Suprapubic skin (tissue), 4 donors: ENCODE measurements at regions not wholly inside any gene's neighbourhood (a gene's known extent, or its start where the extent isn't known, plus 50 kb on each side); places are given as distances from the start of the nearest gene placed in this dataset.

ENCODE experiments used
- DNase-seq, 2 donors: peaks; one replicate each; pipeline ENCODE4 v3.0.0-alpha.2; 2019; ENCODE audit warnings: low spot score in 2 of 2
- H3K27ac ChIP-seq: fragments of 200-600 bp; sonication (generic); one replicate; pipeline ENCODE4 v1.5.1; 2019
- H3K27me3 ChIP-seq: fragments of 200-600 bp; sonication (generic); one replicate; pipeline ENCODE4 v1.5.1; 2019
- H3K36me3 ChIP-seq: fragments of 200-600 bp; sonication (generic); one replicate; pipeline ENCODE4 v1.5.1; 2019
- H3K4me1 ChIP-seq: fragments of 200-600 bp; sonication (generic); one replicate; pipeline ENCODE4 v1.5.1; 2019
- H3K4me3 ChIP-seq: fragments of 200-600 bp; sonication (generic); one replicate; pipeline ENCODE4 v1.5.1; 2019; ENCODE audit warnings: mild to moderate bottlenecking
- H3K9me3 ChIP-seq: fragments of 200-600 bp; sonication (generic); one replicate; pipeline ENCODE4 v1.5.1; 2019
- EP300 ChIP-seq: sonication (generic); formaldehyde crosslinking; IDR thresholded peaks from one replicate; pipeline ENCODE4 v1.6.1; 2017; ENCODE audit warnings: antibody characterized with exemption
- POLR2A ChIP-seq, 2 donors: fragments of 450-650 bp; IDR thresholded peaks; one replicate each; pipeline ENCODE4 v1.6.1; 2017; ENCODE audit warnings: antibody characterized with exemption in 2 of 2, mild to moderate bottlenecking in 2 of 2, moderate library complexity in 2 of 2
- POLR2AphosphoS5 ChIP-seq, 3 donors: sonication (generic); formaldehyde crosslinking; IDR thresholded peaks; one replicate each; pipeline ENCODE4 v1.6.1; 2017; ENCODE audit warnings: antibody characterized with exemption in 3 of 3
- WGBS: methylation state at CpG from one replicate; pipeline ENCODE4 v1.1.5; 2018; 5-methylcytosine and 5-hydroxymethylcytosine counted together
- TF ChIP-seq, protein P1 (sequence below), 2 donors: fragments of 200-600 bp in 1 of 2; fragments of 450-650 bp in 1 of 2; sonication (generic) in 1 of 2; IDR thresholded peaks; one replicate each; pipeline ENCODE4 v1.5.1; 2016 to 2019; ENCODE audit warnings: antibody characterized with exemption in 2 of 2, mild to moderate bottlenecking in 1 of 2, moderate library complexity in 1 of 2

DNA sequence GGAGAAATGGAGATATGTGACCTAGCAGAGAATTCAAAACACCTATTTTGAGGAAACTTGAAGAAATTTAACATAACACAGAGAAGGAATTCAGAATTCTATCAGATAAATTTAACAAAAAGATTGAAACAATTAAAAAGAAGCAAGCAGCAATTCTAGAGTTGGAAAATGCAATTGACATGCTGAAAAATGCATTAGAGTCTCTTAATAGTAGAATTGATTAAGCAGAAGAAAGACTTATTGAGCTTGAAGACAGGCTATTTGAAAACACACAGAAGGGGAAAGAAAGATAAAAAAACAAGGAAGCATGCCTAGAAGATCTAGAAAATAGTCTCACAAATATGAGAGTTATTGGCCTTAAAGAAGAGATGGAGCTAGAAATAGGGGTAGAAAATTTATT, 87.8 kb upstream of the SLC1A1 start:
- H3K4me1 ChIP-seq: no peaks in the 10 kb centered on the region
- TF ChIP-seq POLR2AphosphoS5 (IDR thresholded peaks at IDR 0.05) (no peak), EP300 (no peak), POLR2A (IDR thresholded peaks at IDR 0.05) (no peak)
- TF ChIP-seq, protein P1, sequence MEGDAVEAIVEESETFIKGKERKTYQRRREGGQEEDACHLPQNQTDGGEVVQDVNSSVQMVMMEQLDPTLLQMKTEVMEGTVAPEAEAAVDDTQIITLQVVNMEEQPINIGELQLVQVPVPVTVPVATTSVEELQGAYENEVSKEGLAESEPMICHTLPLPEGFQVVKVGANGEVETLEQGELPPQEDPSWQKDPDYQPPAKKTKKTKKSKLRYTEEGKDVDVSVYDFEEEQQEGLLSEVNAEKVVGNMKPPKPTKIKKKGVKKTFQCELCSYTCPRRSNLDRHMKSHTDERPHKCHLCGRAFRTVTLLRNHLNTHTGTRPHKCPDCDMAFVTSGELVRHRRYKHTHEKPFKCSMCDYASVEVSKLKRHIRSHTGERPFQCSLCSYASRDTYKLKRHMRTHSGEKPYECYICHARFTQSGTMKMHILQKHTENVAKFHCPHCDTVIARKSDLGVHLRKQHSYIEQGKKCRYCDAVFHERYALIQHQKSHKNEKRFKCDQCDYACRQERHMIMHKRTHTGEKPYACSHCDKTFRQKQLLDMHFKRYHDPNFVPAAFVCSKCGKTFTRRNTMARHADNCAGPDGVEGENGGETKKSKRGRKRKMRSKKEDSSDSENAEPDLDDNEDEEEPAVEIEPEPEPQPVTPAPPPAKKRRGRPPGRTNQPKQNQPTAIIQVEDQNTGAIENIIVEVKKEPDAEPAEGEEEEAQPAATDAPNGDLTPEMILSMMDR (IDR thresholded peaks at IDR 0.05): no peak
- H3K27ac ChIP-seq: no peak overlapping the region
- no peaks in the 10 kb centered on the region for H3K36me3 ChIP-seq
- no peaks in the 10 kb centered on the region for H3K27me3 ChIP-seq
- no peak overlapping the region for H3K4me3 ChIP-seq
- DNase-seq: no peak
- H3K9me3 ChIP-seq: no peaks in the 10 kb centered on the region

DNA sequence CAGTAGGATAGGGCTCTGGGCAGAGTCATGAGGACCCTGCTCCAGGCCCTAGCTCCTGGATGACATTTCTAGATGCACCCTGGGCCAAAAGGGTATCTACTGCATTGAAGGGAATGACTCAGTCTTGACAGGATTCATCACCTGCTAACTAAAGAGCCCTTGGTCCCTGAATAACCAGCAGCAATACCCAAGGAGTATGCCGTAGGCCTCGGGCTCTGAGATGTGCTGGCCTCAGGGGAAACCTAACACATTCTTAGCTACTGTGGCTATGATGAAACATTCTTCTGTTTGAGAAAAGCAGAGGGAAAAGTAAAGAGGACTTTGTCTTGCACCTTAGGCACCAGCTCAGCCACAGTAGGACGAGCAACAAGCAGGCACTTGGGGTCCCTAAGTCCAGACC, 89.5 kb upstream of the SLC1A1 start:
- Histone ChIP-seq H3K27me3 (no peaks in the 10 kb centered on the region), H3K27ac (no peak overlapping the region), H3K9me3 (no peaks in the 10 kb centered on the region), H3K4me3 (no peak overlapping the region), H3K4me1 (no peaks in the 10 kb centered on the region), H3K36me3 (no peaks in the 10 kb centered on the region)
- 86% methylated on average over 2 of the region's 3 CpGs for WGBS
- no peak for DNase-seq
- no peak for TF ChIP-seq POLR2A (IDR thresholded peaks at IDR 0.05)
- TF ChIP-seq EP300: no peak
- TF ChIP-seq, protein P1 (IDR thresholded peaks at IDR 0.05): no peak
- TF ChIP-seq POLR2AphosphoS5 (IDR thresholded peaks at IDR 0.05): no peak

DNA sequence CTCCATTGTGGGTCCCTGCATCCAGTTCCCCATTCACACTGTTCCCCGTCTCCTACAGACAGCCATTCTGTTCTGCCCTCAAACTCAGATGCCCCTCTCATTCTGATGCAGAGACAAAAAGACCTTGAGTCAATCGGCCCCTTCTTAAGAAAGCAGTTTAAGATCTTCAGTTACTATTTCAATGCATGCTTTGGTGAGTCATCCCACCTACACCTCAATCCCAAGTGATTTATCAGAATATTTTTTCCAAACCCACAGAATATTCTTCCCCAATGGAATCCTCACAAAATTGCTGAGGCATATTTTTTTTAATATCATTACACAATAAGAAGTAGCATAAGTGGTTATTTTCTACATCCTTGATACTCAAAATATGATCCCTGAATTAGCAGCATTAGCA, 92.4 kb upstream of the SLC1A1 start:
- no peaks in the 10 kb centered on the region for H3K9me3 ChIP-seq
- H3K27ac ChIP-seq: no peak overlapping the region
- H3K4me3 ChIP-seq: no peak overlapping the region
- H3K27me3 ChIP-seq: no peaks in the 10 kb centered on the region
- TF ChIP-seq POLR2A (IDR thresholded peaks at IDR 0.05): no peak
- TF ChIP-seq POLR2AphosphoS5 (IDR thresholded peaks at IDR 0.05): no peak
- no peak for TF ChIP-seq EP300
- DNase-seq: no peak
- WGBS: 71% methylated on average over 2 of the region's 2 CpGs
- no peaks in the 10 kb centered on the region for H3K4me1 ChIP-seq
- no peaks in the 10 kb centered on the region for H3K36me3 ChIP-seq

DNA sequence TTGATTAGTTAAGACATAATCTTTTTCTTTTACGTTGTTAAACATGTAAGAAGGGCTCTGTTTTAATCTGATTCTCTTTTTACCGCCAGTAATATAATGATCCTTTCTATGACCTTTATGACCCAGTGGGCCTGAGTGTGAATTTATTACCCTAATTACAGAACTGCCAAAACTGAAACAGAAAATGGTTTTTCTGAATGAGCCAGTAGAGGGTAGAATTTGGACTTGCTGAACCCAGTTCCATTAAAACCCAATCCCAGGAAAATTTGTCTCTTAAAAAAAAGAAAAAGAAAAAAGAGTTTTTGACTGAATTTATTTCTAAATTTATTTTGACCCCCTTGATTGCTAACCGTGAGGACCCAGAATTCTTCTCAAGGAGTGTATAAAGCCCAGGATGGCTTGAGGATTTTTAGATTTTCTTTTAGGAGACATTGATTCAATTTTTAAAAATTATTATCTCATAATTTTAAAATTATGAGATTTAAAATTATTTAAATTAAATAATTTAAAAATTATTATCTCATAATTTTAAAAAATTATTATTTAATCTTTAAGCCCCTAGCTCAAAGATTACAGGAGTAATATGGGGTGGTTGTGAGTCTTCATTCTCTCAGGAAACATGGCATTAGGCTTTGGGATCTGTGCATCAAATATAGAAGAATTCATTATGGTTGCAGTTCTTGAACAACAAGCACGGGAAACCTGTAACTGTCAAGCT, 94.1 kb upstream of the GLIS3 start:
- H3K4me1 ChIP-seq: no peaks in the 10 kb centered on the region
- H3K4me3 ChIP-seq: no peak overlapping the region
- H3K36me3 ChIP-seq: no peaks in the 10 kb centered on the region
- no peaks in the 10 kb centered on the region for H3K9me3 ChIP-seq
- TF ChIP-seq POLR2A (IDR thresholded peaks at IDR 0.05) (no peak), POLR2AphosphoS5 (IDR thresholded peaks at IDR 0.05) (no peak), EP300 (no peak)
- TF ChIP-seq, protein P1 (IDR thresholded peaks at IDR 0.05): no peak
- H3K27me3 ChIP-seq: no peaks in the 10 kb centered on the region
- H3K27ac ChIP-seq: no peak overlapping the region
- no peak for DNase-seq
- 87% methylated on average over 4 of the region's 4 CpGs for WGBS

DNA sequence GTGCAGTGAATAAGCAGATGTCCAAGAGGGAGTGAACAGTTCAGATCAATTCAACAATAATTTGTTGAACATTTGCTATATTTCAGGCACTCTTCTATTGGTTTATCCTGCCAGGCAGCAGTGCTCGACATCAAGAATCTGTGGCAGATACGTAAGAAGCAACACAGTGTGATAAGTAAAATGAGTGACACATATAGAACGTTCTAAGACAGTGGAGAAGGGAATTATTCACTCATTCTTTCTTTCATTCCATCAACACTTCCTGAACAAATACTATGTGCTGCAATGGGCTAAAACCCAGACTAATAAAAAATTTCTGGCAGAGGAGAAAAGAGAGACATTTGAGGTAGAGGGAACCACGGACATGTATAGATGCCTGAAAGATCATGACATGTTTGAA, 89.9 kb upstream of the GLIS3 start:
- Histone ChIP-seq H3K9me3 (no peaks in the 10 kb centered on the region), H3K4me3 (no peak overlapping the region), H3K36me3 (no peaks in the 10 kb centered on the region), H3K4me1 (no peaks in the 10 kb centered on the region), H3K27me3 (no peaks in the 10 kb centered on the region), H3K27ac (no peak overlapping the region)
- TF ChIP-seq, protein P1 (IDR thresholded peaks at IDR 0.05): no peak
- TF ChIP-seq POLR2AphosphoS5 (IDR thresholded peaks at IDR 0.05) (no peak), POLR2A (IDR thresholded peaks at IDR 0.05) (no peak), EP300 (no peak)
- DNase-seq: no peak
- 73% methylated on average over 4 of the region's 4 CpGs for WGBS

DNA sequence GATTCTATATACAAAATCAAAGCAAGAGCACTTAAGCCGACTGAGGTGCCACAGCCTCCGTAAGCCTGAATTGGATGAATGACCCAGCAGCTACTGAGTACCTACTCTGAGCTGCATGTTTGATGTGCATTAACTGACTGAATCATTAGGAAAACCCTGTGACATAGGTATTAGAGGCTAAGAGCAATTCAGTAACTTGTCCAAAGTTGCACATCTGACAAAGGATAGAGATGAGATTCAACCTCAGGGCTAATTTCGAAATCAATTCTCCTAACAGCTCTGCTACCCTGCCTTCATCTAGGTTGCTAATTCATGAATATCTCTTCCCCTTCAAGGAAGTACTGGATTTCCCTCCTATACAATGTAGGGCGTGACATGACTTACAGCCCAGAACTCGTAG, 89.1 kb upstream of the GLIS3 start:
- no peak for DNase-seq
- H3K4me1 ChIP-seq: no peaks in the 10 kb centered on the region

More for the DNA sequence above, 89.1 kb upstream of the GLIS3 start:
- WGBS: 84% methylated on average over 5 of the region's 5 CpGs
- no peak overlapping the region for H3K4me3 ChIP-seq
- TF ChIP-seq EP300: no peak
- TF ChIP-seq POLR2A (IDR thresholded peaks at IDR 0.05): no peak
- TF ChIP-seq, protein P1 (IDR thresholded peaks at IDR 0.05): no peak
- TF ChIP-seq POLR2AphosphoS5 (IDR thresholded peaks at IDR 0.05): no peak
- no peaks in the 10 kb centered on the region for H3K27me3 ChIP-seq
- H3K9me3 ChIP-seq: no peaks in the 10 kb centered on the region
- no peak overlapping the region for H3K27ac ChIP-seq
- H3K36me3 ChIP-seq: no peaks in the 10 kb centered on the region
